Activated CD8-positive, alpha-beta memory T cell treated with anti-CD3 and anti-CD28 coated beads, Interleukin-2, amount 50 U/mL, for 4 hours (primary cell): ENCODE measurements at regions not wholly inside any gene's neighbourhood (a gene's known extent, or its start where the extent isn't known, plus 50 kb on each side); places are given as distances from the start of the nearest gene placed in this dataset.

Source experiments
- DNase-seq: peaks from one replicate; pipeline ENCODE4 v3.0.0-alpha.2; 2020

GRCh38 chr12:126139355-126139754 is 1074.1 kb downstream of the AACS start:
- DNase-seq: no peak

DNA sequence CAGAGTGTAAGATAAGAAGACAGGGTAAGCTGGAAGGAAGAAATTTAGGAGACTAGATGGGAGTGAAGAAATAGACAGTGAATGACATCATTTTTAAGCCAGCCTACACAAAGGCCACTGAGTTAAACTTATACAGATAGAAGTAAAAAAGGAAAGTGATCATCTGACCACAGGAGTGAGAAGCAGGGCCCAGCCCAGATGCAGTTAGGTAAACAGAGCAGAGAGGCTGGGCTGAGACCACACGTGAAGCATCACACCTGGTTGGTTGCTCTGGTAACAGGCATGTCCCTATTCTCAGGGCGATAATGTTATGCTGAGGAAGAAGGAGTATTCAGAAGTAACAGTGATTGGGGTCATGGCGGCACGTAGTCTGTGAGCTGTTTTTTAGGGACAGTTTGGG is 1079.4 kb downstream of the AACS start:
- no peak for DNase-seq

DNA sequence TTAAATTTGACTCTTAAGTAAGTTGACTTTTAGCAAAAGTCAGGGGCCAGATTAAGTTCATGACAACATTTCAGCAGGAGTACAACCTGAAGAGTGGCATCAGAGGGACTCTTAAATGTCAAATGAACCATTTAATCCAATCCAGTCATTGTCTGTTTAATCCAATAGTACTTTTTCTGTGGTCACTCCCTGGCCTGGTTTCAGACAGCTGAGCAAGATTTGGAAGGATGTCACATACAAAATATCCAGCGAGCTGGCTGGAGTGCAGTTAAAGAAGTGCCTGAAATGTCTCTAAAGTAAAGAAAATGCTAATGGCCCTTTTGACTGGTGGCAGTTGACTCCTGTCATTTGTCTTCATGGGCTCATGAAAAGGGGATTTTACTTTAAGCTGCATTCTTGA is 1082.1 kb downstream of the AACS start:
- no peak for DNase-seq

DNA sequence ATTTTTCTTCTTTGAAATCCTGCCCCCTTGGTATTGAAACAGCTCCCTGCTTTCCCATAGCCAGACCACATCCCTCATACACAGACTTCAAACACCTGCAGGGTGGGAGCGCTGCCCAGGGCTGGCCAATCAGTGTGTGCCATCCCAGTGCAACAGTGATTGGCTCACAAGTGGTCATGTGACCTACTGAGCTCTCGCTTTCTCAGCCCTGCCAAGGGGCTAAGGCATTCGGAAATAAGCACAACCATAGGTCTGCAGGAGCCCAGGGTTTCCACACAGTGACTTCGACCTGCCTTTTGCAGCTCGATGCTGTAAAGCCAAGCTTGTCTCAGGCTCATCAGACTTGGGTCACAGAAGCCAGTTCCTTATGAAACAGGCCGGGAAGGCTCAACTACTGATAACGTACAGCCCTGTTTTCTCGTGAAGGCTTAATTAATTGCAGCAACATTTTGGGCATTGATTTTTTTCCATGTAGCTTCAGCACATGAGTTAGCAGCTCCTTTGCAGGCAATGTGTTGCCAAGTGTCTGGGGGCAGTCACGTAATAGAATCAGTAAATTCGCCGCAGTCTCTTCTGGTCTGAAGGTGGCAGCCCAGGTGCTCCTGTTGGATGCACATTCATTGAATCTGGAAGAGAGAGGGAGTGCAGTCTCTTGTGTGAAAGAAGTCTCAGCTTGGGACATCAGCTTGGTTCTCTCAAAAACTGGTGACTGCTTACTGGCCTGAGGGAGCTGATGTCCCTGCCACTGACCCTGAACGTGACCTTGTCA is 1091.8 kb downstream of the AACS start:
- no peak for DNase-seq

- DNase-seq: no peak
Measured at GRCh38 chr12:126157575-126157966, 1092.3 kb downstream of the AACS start.

- DNase-seq: no peak
Measured at GRCh38 chr12:126159139-126159538, 1093.9 kb downstream of the AACS start.

DNA sequence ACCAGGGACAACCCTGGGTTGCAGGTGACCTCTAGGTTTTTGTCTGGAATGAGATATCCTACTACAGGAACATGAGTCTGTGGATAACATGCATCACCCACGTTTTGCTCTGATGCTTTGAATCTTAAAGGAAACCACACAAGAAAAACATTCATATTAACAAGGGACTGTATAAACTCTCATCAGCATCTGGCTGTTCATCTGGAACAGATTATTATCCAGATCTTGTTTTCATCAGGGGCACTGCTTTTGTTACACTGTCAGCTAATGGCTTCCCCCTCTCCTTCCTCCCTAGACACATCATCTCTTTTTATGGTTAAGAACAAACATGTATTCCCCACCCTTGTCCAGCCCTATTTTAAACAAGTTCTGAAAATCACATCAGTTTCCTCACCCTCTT is 1095.7 kb downstream of the AACS start:
- no peak for DNase-seq

GRCh38 chr12:126163984-126164383 is 1098.7 kb downstream of the AACS start:
- no peak for DNase-seq

- no peak for DNase-seq
Measured at GRCh38 chr12:126171937-126172559, 1106.8 kb downstream of the AACS start.

DNA sequence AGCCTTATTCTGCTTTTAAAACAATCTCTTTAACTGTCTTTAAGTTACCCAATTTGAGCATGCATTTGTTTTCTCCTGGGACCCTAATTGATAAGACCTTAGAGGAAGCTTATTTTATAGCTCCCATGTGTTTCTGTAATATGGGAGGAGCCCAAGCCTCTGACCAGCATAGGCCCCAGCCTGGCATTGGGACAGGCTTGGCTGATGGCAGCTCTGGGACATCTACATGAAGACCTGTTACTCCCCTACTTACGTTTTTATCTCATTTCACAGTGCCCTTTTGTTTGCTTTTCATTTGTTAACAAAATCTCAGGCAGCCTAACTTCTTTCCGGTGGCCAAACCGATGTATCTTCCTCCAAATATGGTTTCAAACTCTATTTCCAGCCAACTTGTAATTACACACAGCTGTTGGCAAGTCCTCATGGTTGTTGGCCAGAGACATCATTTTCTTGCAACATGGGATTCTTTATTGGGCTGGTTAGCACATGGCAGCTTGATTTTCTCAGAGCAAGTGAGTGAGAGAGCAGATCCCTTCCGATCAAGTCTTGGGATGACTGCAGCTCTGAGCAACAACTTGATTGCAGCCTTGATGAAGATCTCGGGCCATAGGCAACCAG is 1117.5 kb downstream of the AACS start:
- DNase-seq: no peak

- no peak for DNase-seq
Measured at GRCh38 chr12:126185025-126185424, 1119.8 kb downstream of the AACS start.

GRCh38 chr12:126189856-126190255 is 1124.6 kb downstream of the AACS start:
- DNase-seq: no peak

DNA sequence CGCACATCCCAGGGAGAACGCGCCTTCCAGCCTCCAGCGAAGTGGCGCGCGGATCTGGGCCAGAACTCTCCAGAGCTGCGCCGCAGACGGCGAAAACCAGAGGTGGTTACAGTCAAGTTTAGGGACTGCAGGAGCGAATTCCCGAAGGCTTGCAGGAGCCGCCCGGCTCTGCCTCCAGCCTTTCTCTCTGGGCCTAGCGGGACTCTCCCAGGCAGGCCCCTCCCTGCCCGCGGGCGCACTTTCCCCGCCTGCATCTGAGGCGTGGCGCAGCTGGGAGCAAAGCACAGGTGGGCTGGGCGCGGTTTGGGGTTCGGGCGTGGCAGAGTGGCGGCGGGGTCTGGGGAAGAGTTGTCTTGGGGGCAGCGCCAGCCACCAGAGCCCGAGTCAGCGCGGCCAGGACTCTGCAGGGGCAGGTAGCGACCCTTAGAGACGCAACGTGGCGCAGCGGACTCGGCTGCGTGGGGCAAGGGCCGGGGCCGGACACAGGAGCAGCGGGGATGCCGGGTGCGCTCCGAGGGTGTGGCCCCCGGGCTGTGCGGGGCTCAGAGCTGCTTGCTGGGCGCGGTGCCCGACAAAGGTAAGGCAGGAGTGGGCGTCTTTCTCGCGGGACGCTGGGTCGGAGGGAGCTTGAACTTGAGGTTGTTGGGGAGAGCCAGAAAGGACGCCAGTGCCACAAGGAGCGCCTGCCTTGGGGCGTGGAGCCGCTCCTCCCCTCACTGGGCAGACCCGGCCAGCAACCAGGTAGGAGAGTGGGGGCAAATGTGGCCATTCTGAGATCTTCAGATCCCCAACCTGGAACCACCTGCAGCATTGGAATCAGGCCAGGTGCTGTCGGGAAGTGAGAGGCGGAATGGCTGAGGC is 1126.0 kb downstream of the AACS start:
- no peak for DNase-seq

DNA sequence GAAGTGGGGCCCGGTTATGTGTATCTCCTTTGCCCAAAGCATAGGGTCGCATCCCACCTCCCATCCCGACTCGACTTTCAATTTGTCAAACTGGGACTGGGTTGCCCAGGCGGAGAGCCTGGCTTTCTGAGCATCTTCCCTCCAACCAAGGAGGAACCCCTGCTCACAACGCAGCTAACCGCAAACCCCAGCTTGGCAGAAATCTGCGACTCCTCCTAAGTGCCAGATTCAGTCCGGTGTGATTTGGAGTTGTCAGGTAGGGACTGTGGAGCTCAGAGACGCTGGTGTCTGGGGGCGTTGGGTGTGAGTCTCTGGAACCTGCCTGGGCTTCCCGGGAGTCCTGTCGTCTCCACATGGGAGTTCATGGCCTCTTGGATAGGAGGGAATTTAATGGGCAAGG is 1126.7 kb downstream of the AACS start:
- no peak for DNase-seq

DNA sequence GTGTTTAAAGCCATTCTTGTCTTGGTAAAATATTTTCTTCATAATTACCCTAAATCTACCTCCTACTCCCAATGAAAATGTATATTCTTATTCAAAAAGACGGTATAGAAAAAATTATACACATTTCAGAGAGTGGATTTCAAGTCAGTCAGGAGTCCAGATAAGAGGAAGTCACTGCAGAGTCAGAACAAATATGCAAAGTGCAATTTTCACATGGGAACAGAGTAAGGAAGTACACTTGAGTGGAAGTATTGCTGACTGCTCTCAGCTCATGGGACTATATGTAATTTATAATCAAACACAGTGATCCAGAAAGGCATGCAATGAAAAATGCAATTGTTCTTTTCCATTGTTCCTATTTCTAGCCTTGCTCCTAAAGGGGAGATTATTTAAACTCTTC is 1128.0 kb downstream of the AACS start:
- no peak for DNase-seq

DNA sequence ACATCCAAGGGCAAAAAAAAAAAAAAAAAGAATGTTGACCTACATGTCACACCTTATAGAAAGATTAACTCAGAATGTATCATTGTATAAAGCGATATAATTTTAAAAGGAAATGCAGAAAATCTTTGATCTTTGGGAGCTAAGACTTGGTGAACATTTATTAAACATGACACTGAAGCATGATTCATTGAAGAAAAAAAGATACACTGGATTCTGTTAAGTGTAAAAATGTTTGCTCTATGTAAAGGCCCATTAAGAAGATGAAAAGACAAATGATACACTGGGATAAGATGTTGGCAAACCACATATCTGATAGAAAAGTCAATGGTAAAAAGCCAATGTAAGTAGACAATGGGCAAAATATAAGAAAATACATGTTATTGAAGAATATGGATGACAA is 1131.0 kb downstream of the AACS start:
- DNase-seq: no peak

DNA sequence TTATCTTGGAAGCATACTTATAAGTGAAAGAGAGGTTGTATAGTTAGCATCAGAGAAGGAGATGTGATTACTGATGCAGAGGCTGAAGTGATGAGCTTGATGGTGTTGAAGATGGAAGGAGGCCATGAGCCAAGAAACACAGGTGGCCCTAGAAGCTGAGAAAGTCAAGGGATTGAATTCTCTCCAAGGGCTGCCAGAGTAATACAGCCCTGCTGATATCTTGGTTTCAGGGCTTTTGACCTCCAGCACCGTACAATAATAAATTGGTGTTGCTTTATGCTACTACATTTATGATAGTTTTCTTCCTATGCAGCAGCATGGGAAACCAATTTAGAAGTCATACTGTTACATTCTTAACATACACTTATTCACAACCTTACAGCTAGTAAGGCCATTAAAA is 1133.3 kb downstream of the AACS start:
- no peak for DNase-seq

DNA sequence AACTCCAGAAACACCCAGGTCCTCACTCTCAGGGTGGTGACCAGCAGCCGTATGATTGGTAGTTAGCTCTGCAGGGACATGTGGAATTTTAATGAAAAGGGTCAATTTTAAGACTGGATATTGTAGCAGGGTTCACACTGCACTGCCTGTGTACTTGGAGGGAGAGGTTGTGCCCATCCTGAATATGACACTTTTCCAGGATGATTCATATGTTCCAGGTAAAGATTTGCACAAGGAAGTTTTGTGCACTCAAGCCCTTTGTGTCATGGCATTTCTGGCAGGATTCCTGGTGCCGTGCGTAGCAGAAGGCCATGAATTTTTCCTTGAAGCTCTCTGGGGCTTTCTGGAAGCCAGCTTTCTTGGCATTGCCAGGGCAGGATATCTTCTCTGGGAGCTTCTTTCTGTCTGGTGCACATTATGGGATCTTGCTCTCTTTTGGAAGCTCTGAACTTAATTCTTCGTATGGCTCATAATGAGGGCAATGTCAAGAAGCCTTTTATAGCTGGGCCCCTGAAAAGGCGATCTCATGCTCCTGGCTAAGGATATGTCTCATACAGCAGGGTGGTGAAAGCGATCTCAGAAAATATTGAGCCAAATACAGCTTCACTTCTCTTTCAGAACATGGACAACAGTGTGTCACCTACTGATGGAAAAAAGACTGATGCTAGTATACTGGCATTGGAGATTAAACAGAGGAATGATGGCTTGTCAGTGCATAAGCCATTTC is 1133.9 kb downstream of the AACS start:
- no peak for DNase-seq

DNA sequence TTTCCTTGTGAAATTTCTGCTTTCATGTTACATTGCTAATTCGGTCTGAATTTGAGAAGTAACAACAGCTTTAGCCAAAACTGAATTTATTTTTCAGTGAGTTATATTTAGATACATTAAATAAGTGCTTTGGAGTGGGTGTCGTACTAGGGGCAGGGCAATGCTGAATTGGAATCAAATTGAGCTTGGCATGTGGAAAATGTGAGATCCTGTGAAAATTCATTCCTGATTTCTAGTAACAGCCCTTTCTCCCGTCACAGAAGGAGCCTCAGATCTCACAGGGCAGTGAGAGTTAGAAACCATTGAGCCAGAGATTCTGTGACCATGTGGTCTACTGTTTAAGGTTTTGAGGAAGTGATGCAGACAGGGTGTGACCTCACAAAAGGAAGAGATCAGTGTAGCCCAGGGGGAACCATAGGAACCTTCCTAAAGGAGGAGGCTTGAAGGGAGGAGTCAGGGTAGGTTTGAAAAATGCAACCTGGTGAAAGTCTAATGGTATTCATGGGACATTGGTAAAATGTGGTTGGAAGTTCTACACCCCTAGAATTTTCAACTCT is 1136.8 kb downstream of the AACS start:
- no peak for DNase-seq

DNA sequence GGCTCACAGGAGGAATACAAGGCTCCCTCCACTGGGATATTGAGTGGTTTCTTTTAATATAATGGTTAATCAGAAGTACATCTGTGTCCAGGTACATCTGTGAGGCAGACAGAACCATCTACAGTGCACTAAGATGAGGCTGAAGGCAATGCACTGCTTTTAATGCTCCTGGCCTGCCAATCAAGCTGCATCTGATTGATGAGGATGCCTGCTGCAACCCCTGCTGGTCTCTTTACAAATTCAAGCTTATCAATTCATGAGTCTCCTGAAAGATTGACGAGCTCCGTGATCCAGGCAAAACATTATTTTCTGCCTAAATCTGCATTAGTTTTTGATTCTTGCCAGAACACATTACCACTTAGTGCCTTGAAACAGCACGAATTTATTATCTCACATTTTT is 1139.1 kb downstream of the AACS start:
- DNase-seq: no peak

DNA sequence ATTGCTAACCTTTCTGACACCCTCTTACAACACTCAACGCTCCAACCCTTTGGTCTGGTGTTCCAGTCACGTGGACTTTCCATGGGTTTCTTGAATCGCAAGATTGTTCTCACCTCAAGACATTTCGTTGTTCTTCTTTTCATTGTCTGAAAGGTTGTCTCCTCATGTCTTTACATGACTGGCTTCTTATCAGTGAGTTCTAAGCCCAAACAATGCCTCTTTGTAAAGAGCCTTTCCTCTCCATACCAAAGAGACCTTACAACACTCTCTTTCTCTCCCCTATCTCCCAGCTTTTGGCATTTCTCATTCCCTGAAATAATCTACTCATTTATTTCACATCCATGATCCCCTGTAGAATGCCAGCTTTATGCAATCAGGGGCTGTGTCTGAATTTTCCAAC is 1144.8 kb downstream of the AACS start:
- DNase-seq: no peak

DNA sequence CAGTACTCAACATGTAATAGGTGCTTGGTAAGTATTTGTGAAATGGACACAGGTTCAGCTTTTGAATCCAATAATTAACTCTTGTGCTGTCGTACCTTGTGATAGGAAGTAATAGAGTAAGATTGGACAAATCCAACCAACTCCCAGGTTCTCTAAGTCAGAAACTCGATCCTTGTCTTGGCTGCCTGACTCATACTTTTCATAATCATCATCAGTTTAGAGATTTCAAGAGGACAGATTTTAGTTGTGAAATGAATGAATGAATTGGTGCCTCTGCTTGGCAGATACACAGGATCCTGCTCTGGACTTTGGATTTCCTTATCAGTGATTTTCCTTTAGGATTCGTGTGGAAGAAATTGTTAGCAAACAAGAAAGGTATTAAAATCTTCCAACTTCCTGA is 1145.2 kb downstream of the AACS start:
- DNase-seq: no peak
